ENCODE measurements at regions not wholly inside any gene's neighbourhood (a gene's known extent, or its start where the extent isn't known, plus 50 kb on each side); places are given as distances from the start of the nearest gene placed in this dataset.

DNA sequence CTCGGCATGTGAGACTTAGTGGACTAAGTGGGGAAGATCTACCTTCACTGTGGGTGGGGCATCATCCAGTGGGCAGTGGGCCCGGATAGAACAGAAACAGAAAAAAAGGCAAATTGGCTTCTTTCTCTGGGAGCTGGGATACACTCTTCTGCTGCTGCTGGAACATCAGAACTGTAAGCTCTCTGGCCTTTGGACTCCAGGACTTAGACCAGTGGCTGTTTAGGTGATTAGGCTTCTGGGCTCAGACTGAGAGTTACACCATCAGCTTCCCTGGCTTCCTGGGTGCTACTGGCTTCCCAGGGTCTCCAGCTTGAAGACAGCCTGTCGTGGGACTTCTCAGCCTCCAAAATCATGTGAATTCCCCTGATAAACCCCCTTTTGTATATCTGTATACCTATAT lies 122.7 kb upstream of the SLC28A3 start:
- in situ Hi-C loops (cut with MboI; ENCODE audit: low pct_unique_long_range_greater_than_20kb, low sequenced_read_pairs, unreplicated experiment): no loop called here
- TF ChIP-seq, protein P1, sequence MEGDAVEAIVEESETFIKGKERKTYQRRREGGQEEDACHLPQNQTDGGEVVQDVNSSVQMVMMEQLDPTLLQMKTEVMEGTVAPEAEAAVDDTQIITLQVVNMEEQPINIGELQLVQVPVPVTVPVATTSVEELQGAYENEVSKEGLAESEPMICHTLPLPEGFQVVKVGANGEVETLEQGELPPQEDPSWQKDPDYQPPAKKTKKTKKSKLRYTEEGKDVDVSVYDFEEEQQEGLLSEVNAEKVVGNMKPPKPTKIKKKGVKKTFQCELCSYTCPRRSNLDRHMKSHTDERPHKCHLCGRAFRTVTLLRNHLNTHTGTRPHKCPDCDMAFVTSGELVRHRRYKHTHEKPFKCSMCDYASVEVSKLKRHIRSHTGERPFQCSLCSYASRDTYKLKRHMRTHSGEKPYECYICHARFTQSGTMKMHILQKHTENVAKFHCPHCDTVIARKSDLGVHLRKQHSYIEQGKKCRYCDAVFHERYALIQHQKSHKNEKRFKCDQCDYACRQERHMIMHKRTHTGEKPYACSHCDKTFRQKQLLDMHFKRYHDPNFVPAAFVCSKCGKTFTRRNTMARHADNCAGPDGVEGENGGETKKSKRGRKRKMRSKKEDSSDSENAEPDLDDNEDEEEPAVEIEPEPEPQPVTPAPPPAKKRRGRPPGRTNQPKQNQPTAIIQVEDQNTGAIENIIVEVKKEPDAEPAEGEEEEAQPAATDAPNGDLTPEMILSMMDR (IDR thresholded peaks at IDR 0.05; ENCODE audit: extremely low read depth, insufficient read depth, missing control alignments): no peak
- no peak for DNase-seq (ENCODE audit: low spot score)

DNA sequence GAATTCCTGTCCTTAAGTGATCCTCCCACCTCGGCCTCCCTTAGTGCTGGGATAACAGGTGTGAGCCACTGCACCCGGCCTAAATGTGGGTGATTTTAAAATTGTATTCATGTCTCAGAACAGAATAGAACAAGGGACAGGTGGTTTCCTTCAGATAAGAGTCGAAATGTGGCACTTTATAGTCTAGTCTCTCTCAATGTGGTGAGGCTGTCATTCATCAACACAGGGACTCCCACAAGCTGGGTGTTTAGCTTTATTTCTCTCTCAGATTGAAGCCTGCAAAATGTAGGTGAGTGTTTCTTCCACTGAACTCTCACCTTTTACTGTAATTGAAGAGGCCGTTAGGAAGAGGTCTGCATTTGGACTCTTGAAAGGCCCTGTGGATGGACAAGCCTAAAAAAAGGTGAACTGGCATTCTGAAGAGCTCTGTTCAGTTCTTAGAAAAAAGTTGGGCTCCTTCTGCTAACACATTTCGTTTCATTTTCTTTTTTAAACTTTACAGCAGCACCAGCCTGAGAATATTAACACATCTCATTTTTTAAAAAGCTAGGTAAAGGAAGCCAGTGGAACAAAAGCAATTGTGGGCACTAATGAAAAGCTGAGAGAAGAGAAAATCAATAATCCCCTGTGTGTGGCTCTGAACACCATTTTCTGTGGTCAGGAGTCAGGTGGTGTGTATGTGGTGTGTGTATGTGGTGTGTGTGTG lies 126.2 kb upstream of the SLC28A3 start:
- TF ChIP-seq, protein P1 (IDR thresholded peaks at IDR 0.05; ENCODE audit: extremely low read depth, insufficient read depth, missing control alignments): no peak
- in situ Hi-C loops (cut with MboI; ENCODE audit: low pct_unique_long_range_greater_than_20kb, low sequenced_read_pairs, unreplicated experiment): no loop called here

DNA sequence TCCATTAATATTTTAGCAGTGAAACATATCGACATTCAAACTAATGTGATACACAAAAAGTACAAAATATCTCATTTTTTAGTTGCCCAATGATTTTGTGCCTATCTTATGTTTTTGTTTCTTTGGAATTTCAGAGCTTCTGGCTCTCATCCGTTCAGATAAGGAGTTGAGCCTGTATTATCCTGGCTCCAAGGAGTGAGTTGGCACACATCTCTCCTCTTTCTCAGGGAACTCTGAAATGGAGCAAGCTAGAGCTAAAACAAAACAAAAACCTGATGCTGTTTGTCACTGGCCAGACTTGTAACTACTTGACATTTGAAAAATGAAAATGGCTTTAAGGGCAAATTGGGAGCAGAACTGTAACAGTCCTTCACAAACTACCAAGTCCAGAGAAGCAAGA lies 131.3 kb upstream of the SLC28A3 start:
- TF ChIP-seq, protein P1 (IDR thresholded peaks at IDR 0.05; ENCODE audit: extremely low read depth, insufficient read depth, missing control alignments): no peak
- DNase-seq (ENCODE audit: low spot score): no peak
- in situ Hi-C loops (cut with MboI; ENCODE audit: low pct_unique_long_range_greater_than_20kb, low sequenced_read_pairs, unreplicated experiment): no loop called here

More for the DNA sequence above, 126.2 kb upstream of the SLC28A3 start:
- DNase-seq (ENCODE audit: low spot score): no peak

DNA sequence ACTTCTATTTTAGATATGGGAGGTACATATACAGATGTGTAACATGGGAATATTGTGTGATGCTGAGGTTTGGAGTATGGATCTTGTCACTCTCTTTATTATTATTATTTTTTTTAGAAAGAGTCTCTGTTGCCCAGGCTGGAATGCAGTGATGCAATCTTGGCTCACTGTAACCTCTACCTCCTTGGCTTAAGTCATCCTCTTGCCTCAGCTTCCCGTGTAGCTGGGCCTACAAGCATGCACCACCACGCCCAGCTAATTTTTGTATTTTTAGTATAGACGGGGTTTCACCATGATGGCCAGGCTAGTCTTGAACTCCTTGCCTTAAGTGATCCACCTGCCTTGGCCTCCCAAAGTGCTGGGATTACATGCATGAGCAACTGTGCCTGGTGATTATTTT lies 138.4 kb upstream of the SLC28A3 start:
- TF ChIP-seq, protein P1 (IDR thresholded peaks at IDR 0.05; ENCODE audit: extremely low read depth, insufficient read depth, missing control alignments): no peak
- DNase-seq (ENCODE audit: low spot score): no peak
- in situ Hi-C loops (cut with MboI; ENCODE audit: low pct_unique_long_range_greater_than_20kb, low sequenced_read_pairs, unreplicated experiment): no loop called here

DNA sequence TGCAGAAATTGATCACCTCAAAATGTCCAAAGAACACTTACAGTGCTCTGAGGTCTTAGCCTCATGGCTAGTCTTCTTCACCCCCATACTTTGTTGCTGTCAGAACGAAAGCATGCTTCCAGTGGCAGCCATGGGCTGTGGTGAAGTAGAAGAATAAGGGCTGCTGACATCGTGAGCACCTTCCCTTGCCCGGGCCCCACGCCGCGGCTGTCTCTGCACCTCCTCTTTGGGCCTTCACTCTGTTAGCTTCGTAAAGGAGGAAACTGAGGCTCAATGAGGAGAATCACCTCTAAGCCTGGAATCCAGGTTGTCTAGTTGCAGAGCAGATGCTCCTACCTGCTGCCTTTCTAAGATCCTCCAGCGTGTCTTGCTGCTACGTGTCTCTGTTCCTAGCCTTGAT lies 139.5 kb upstream of the SLC28A3 start:
- in situ Hi-C loops (cut with MboI; ENCODE audit: low pct_unique_long_range_greater_than_20kb, low sequenced_read_pairs, unreplicated experiment): no loop called here
- no peak for DNase-seq (ENCODE audit: low spot score)
- TF ChIP-seq, protein P1 (IDR thresholded peaks at IDR 0.05; ENCODE audit: extremely low read depth, insufficient read depth, missing control alignments): no peak

DNA sequence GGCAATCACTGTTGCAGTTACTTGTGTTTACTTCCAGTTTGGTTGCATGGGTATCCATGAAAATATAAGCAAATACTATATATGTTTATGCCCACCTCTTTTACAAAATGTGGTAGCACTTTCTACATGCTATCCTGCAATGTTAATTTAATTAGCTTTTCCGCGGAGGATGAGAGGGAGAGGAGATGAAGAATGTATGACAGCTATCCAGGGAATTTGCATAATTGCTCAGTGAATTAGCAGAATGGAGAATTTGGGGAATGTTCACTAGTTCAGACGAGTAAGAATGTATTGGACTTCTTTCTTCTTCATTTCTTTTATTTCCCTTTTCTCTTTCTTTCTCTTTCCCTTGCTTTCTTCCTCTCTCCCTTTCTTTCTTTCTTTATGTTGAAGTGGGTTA lies 140.7 kb upstream of the SLC28A3 start:
- TF ChIP-seq, protein P1 (IDR thresholded peaks at IDR 0.05; ENCODE audit: extremely low read depth, insufficient read depth, missing control alignments): no peak
- in situ Hi-C loops (cut with MboI; ENCODE audit: low pct_unique_long_range_greater_than_20kb, low sequenced_read_pairs, unreplicated experiment): no loop called here
- no peak for DNase-seq (ENCODE audit: low spot score)

All from GM13977 (cell line).